ENCODE measurements at regions not wholly inside any gene's neighbourhood (a gene's known extent, or its start where the extent isn't known, plus 50 kb on each side); places are given as distances from the start of the nearest gene placed in this dataset.

- intact Hi-C loops (cut with micrococcal nuclease): loop anchor here (2.0 to 10.0 kb wide), 3 partner anchors 311 to 657 kb away; no protein-coding TSS in a partner anchor
- Histone ChIP-seq H3K9me1 (replicated peaks; ENCODE audit: control insufficient read depth, extremely low read depth, insufficient read depth, low read length) (no peaks in the 10 kb centered on the region), H3K27me3 (ENCODE audit: control insufficient read depth in 2 of 2, insufficient read depth in 2 of 2, low read length in 2 of 2) (no peaks in the 10 kb centered on the region), H3K27ac (ENCODE audit: insufficient read depth, low read depth, low read length) (no peak overlapping the region), H3K9ac (replicated peaks; ENCODE audit: extremely low read depth, insufficient read depth, low read length) (no peak overlapping the region), H3K79me2 (ENCODE audit: control insufficient read depth, insufficient read depth, low read length) (no peaks in the 10 kb centered on the region), H3K4me3 (replicated peaks in 1 of 3; ENCODE audit: insufficient read depth in 1 of 3, low read depth in 1 of 3, low read length in 3 of 3) (no peak overlapping the region), H4K20me1 (replicated peaks; ENCODE audit: control insufficient read depth, extremely low read depth, insufficient read depth, low read length) (no peaks in the 10 kb centered on the region), H3K36me3 (ENCODE audit: control insufficient read depth in 2 of 2, extremely low read depth in 1 of 2, insufficient read depth in 2 of 2, low read length in 2 of 2) (no peaks in the 10 kb centered on the region), H3K4me2 (ENCODE audit: insufficient read depth, low read length) (no peak overlapping the region), H3K4me1 (ENCODE audit: control insufficient read depth, extremely low read depth, insufficient read depth, low read length) (no peaks in the 10 kb centered on the region), H3K9me3 (replicated peaks; ENCODE audit: control insufficient read depth, insufficient read depth, low read length) (no peaks in the 10 kb centered on the region), H2AFZ (ENCODE audit: low read depth, low read length) (no peak overlapping the region)
- no TSS peak for BruUV-seq (replicated peaks)
- TF ChIP-seq MAX (IDR thresholded peaks at IDR 0.05; ENCODE audit: insufficient read depth, insufficient read length): no peak
- no peak for TF ChIP-seq POLR2AphosphoS5 (IDR thresholded peaks at IDR 0.05; ENCODE audit: insufficient read depth, low read depth, low read length)
- ChIA-PET CTCF (interaction anchor here (2.3 kb wide), 2 partner anchors 11 to 32 kb away, joined by 7 to 9 read pairs; no protein-coding TSS in a partner anchor), POLR2A (no interaction called here)
- no peak for DNase-seq (ENCODE audit: low read depth, low spot score)
- dilution Hi-C loops (cut with MboI; ENCODE audit: extremely low pct_ligation_motif_present, low sequenced_read_pairs): no loop called here
- no peak for FAIRE-seq
Measured at GRCh38 chr12:90855534-90855933, 99.4 kb downstream of the CCER1 start.

- POLR2A ChIA-PET: no interaction called here
- Histone ChIP-seq H3K36me3 (ENCODE audit: control insufficient read depth in 2 of 2, extremely low read depth in 1 of 2, insufficient read depth in 2 of 2, low read length in 2 of 2) (no peaks in the 10 kb centered on the region), H3K79me2 (ENCODE audit: control insufficient read depth, insufficient read depth, low read length) (no peaks in the 10 kb centered on the region), H2AFZ (ENCODE audit: low read depth, low read length) (no peak overlapping the region), H3K4me2 (ENCODE audit: insufficient read depth, low read length) (no peak overlapping the region), H4K20me1 (replicated peaks; ENCODE audit: control insufficient read depth, extremely low read depth, insufficient read depth, low read length) (no peaks in the 10 kb centered on the region), H3K9me1 (replicated peaks; ENCODE audit: control insufficient read depth, extremely low read depth, insufficient read depth, low read length) (no peaks in the 10 kb centered on the region), H3K4me1 (ENCODE audit: control insufficient read depth, extremely low read depth, insufficient read depth, low read length) (no peaks in the 10 kb centered on the region), H3K27me3 (ENCODE audit: control insufficient read depth in 2 of 2, insufficient read depth in 2 of 2, low read length in 2 of 2) (no peaks in the 10 kb centered on the region), H3K9ac (replicated peaks; ENCODE audit: extremely low read depth, insufficient read depth, low read length) (no peak overlapping the region), H3K4me3 (replicated peaks in 1 of 3; ENCODE audit: insufficient read depth in 1 of 3, low read depth in 1 of 3, low read length in 3 of 3) (no peak overlapping the region), H3K27ac (ENCODE audit: insufficient read depth, low read depth, low read length) (no peak overlapping the region), H3K9me3 (replicated peaks; ENCODE audit: control insufficient read depth, insufficient read depth, low read length) (no peaks in the 10 kb centered on the region)
- intact Hi-C loops (cut with micrococcal nuclease) (loop anchor here (1.0 to 10.0 kb wide), 7 partner anchors 157 to 1311 kb away; no protein-coding TSS in a partner anchor), dilution Hi-C loops (cut with MboI; ENCODE audit: extremely low pct_ligation_motif_present, low sequenced_read_pairs) (no loop called here)
- TF ChIP-seq FOS (IDR thresholded peaks at IDR 0.05; ENCODE audit: borderline replicate concordance, insufficient read depth, low read length) (no peak), GATA2 (IDR thresholded peaks at IDR 0.05; ENCODE audit: insufficient read depth, insufficient read length, low read depth, low read length) (no peak), JUN (IDR thresholded peaks at IDR 0.05; ENCODE audit: borderline replicate concordance, insufficient read depth, insufficient read length, low read depth) (no peak), MYC (IDR thresholded peaks at IDR 0.05; ENCODE audit: low read depth, low read length) (no peak), CTCF (IDR thresholded peaks at IDR 0.05; ENCODE audit: extremely low read depth in 1 of 2, insufficient read depth in 1 of 2, low read depth in 1 of 2, low read length in 2 of 2) (peak; percentile 59 to 63), POLR2AphosphoS5 (IDR thresholded peaks at IDR 0.05; ENCODE audit: insufficient read depth, low read depth, low read length) (no peak), MAX (IDR thresholded peaks at IDR 0.05; ENCODE audit: insufficient read depth, insufficient read length) (no peak), POLR2A (IDR thresholded peaks at IDR 0.05; ENCODE audit: low read depth, low read length) (no peak), EZH2 (IDR thresholded peaks at IDR 0.05; ENCODE audit: borderline replicate concordance, low read depth, low read length, severe bottlenecking) (no peak)
- BruUV-seq (replicated peaks): no TSS peak
- FAIRE-seq (no peak), DNase-seq (ENCODE audit: low read depth, low spot score) (peak; percentile 60)
- CTCF ChIA-PET: interaction anchor here (0.6 to 2.3 kb wide), 49 partner anchors 10 to 1310 kb away, joined by 3 to 25 read pairs (median 4); partner anchors contain the start of gene ATP2B1
Measured at GRCh38 chr12:90854136-90854689, 100.8 kb downstream of the CCER1 start.
